Colonic mucosa (tissue), 4 donors: ENCODE measurements at regions not wholly inside any gene's neighbourhood (a gene's known extent, or its start where the extent isn't known, plus 50 kb on each side); places are given as distances from the start of the nearest gene placed in this dataset.

Source experiments
- DNase-seq: peaks from one replicate; pipeline ENCODE4 v3.0.0-alpha.2; 2020
- H3K27ac ChIP-seq: fragments of 200-600 bp; one replicate; pipeline ENCODE4 v1.8.0; 2021
- H3K27me3 ChIP-seq: fragments of 200-600 bp; one replicate; pipeline ENCODE4 v1.8.0; 2021
- H3K36me3 ChIP-seq: fragments of 200-600 bp; one replicate; pipeline ENCODE4 v1.8.0; 2021
- H3K4me1 ChIP-seq: fragments of 200-600 bp; one replicate; pipeline ENCODE4 v1.8.0; 2021; ENCODE audit warnings: mild to moderate bottlenecking
- H3K4me3 ChIP-seq: fragments of 200-600 bp; one replicate; pipeline ENCODE4 v1.8.0; 2021
- H3K9ac ChIP-seq, 2 donors: one replicate each; pipeline ENCODE4 v1.7.0; 2013; ENCODE audit warnings: control low read depth in 2 of 2, low read depth in 2 of 2, low read length in 2 of 2
- H3K9me3 ChIP-seq: fragments of 200-600 bp; one replicate; pipeline ENCODE4 v1.8.0; 2021
- CTCF ChIP-seq: fragments of 200-600 bp; IDR thresholded peaks from one replicate; pipeline ENCODE4 v1.8.0; 2022; ENCODE audit warnings: antibody characterized with exemption, mild to moderate bottlenecking
- intact Hi-C: fragments of 100-400 bp; cut with DNase I; formaldehyde crosslinking; loops from one replicate; pipeline ENCODE4 v1.14.1; 2022
- donor health status: healthy.
- donor health status: DM: no; HTN: no; CAD: no.
- donor health status: DM: no; HTN: no; CAD: no.

GRCh38 chr5:168192120-168192519 is 99.3 kb upstream of the WWC1 start:
- no peak for TF ChIP-seq CTCF
- Histone ChIP-seq H3K36me3 (no peaks in the 10 kb centered on the region), H3K27ac (no peak overlapping the region), H3K27me3 (no peaks in the 10 kb centered on the region), H3K9ac (no peak overlapping the region), H3K9me3 (no peaks in the 10 kb centered on the region), H3K4me3 (no peak overlapping the region), H3K4me1 (no peaks in the 10 kb centered on the region)
- intact Hi-C loops: no loop called here
- DNase-seq: no peak

- Histone ChIP-seq H3K4me3 (no peak overlapping the region), H3K4me1 (no peaks in the 10 kb centered on the region), H3K36me3 (no peaks in the 10 kb centered on the region), H3K27ac (no peak overlapping the region), H3K27me3 (no peaks in the 10 kb centered on the region), H3K9ac (no peak overlapping the region), H3K9me3 (no peaks in the 10 kb centered on the region)
- intact Hi-C loops: no loop called here
- DNase-seq: no peak
- TF ChIP-seq CTCF: no peak
These were observed 97.8 kb upstream of the WWC1 start for GRCh38 chr5:168193493-168194250.

DNA sequence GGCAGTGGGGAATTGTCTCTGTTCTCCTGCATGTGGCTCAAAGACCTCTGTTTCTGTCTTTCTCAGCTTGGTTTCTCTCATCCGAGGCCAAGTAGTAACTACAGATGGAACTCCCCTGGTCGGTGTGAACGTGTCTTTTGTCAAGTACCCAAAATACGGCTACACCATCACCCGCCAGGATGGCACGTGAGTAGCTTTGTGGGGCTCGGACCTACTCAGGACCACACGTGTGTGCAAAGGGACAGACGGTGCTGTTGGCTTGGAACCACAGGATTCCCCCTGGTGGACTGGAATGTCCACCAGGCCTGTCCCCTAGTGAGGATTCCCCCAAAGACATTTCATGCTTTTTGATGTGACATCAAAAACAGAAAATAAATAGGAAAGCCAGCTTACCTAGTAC is 96.3 kb upstream of the WWC1 start:
- H3K4me3 ChIP-seq: no peak overlapping the region
- no peaks in the 10 kb centered on the region for H3K9me3 ChIP-seq
- H3K27ac ChIP-seq: no peak overlapping the region
- H3K36me3 ChIP-seq: no peaks in the 10 kb centered on the region
- no peak for DNase-seq
- H3K4me1 ChIP-seq: no peaks in the 10 kb centered on the region
- H3K27me3 ChIP-seq: no peaks in the 10 kb centered on the region
- TF ChIP-seq CTCF: no peak
- H3K9ac ChIP-seq: no peak overlapping the region
- intact Hi-C loops: no loop called here

DNA sequence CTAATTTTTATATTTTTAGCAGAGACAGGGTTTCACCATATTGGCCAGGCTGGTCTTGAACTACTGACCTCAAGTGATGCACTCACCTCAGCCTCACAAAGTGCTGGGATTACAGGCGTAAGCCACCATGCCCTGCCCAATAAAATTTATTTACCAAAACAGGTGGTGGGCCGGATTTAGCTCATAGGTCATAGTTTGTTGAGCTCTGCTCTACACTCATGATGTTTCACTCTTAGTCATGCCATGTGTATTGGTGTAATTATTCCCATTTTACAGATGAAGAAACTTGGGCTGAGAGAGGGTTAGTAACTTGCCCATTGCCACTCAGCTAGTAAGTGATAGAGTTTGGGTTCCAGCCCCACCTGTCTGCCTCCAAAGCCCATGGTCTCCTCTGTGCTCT is 93.1 kb upstream of the WWC1 start:
- no peak overlapping the region for H3K4me3 ChIP-seq
- intact Hi-C loops: no loop called here
- H3K9ac ChIP-seq: no peak overlapping the region
- no peak for TF ChIP-seq CTCF
- no peaks in the 10 kb centered on the region for H3K36me3 ChIP-seq
- no peak for DNase-seq
- no peaks in the 10 kb centered on the region for H3K9me3 ChIP-seq
- H3K4me1 ChIP-seq: no peaks in the 10 kb centered on the region
- no peak overlapping the region for H3K27ac ChIP-seq
- H3K27me3 ChIP-seq: no peaks in the 10 kb centered on the region

GRCh38 chr5:168202996-168203395 is 88.4 kb upstream of the WWC1 start:
- H3K9me3 ChIP-seq: no peaks in the 10 kb centered on the region
- no peak for TF ChIP-seq CTCF
- no peak overlapping the region for H3K9ac ChIP-seq
- no peak for DNase-seq
- no peak overlapping the region for H3K27ac ChIP-seq
- no peaks in the 10 kb centered on the region for H3K27me3 ChIP-seq
- no peak overlapping the region for H3K4me3 ChIP-seq
- intact Hi-C loops: no loop called here
- no peaks in the 10 kb centered on the region for H3K4me1 ChIP-seq
- no peaks in the 10 kb centered on the region for H3K36me3 ChIP-seq
